NCI-H2196 (cell line): ENCODE measurements at regions not wholly inside any gene's neighbourhood (a gene's known extent, or its start where the extent isn't known, plus 50 kb on each side); places are given as distances from the start of the nearest gene placed in this dataset.

Source experiments
- DNase-seq: peaks from one replicate; lab custom pipeline; 2025; ENCODE audit not compliant: unreplicated experiment; lab: John Stamatoyannopoulos, UW

GRCh38 chr3:168909260-168909659 lies 754.3 kb downstream of the MECOM start:
- no peak for DNase-seq

GRCh38 chr3:168895419-168895818 lies 768.1 kb downstream of the MECOM start:
- no peak for DNase-seq

- no peak for DNase-seq
Observed at GRCh38 chr3:168894214-168894613, 769.3 kb downstream of the MECOM start.

- DNase-seq: no peak
Observed at GRCh38 chr3:168889666-168890065, 773.8 kb downstream of the MECOM start.

GRCh38 chr3:168888781-168889180 lies 774.7 kb downstream of the MECOM start:
- no peak for DNase-seq

GRCh38 chr3:168885028-168885427 lies 778.5 kb downstream of the MECOM start:
- DNase-seq: no peak

- peak; percentile 34 for DNase-seq
Observed at GRCh38 chr3:168884353-168884903, 779.1 kb downstream of the MECOM start.

- no peak for DNase-seq
Observed at GRCh38 chr3:168883145-168883544, 780.4 kb downstream of the MECOM start.

GRCh38 chr3:168881804-168882203 lies 781.7 kb downstream of the MECOM start:
- no peak for DNase-seq

GRCh38 chr3:168878655-168879054 lies 782.9 kb upstream of the GOLIM4 start:
- DNase-seq: no peak

- DNase-seq: peak; percentile 23
Observed at GRCh38 chr3:168877899-168878298, 782.2 kb upstream of the GOLIM4 start.

- DNase-seq: no peak
Observed at GRCh38 chr3:168876346-168877035, 780.8 kb upstream of the GOLIM4 start.

GRCh38 chr3:168872826-168873225 lies 777.1 kb upstream of the GOLIM4 start:
- DNase-seq: no peak

- DNase-seq: no peak
Observed at GRCh38 chr3:168870892-168871291, 775.2 kb upstream of the GOLIM4 start.

- DNase-seq: peak; percentile 38
Observed at GRCh38 chr3:168865022-168865551, 769.4 kb upstream of the GOLIM4 start.

GRCh38 chr3:168864107-168865021 lies 768.6 kb upstream of the GOLIM4 start:
- no peak for DNase-seq

- DNase-seq: no peak
Observed at GRCh38 chr3:168863561-168863960, 767.8 kb upstream of the GOLIM4 start.

GRCh38 chr3:168862466-168862865 lies 766.7 kb upstream of the GOLIM4 start:
- DNase-seq: no peak

- DNase-seq: no peak
Observed at GRCh38 chr3:168860592-168860991, 764.9 kb upstream of the GOLIM4 start.

GRCh38 chr3:168860028-168860427 lies 764.3 kb upstream of the GOLIM4 start:
- no peak for DNase-seq

GRCh38 chr3:168859574-168859973 lies 763.9 kb upstream of the GOLIM4 start:
- no peak for DNase-seq

- no peak for DNase-seq
Observed at GRCh38 chr3:168859143-168859542, 763.4 kb upstream of the GOLIM4 start.
